HEK293 (cell line): ENCODE measurements at regions not wholly inside any gene's neighbourhood (a gene's known extent, or its start where the extent isn't known, plus 50 kb on each side); places are given as distances from the start of the nearest gene placed in this dataset.

Experiments used
- CTCF ChIA-PET: fragments of 350-600 bp; formaldehyde crosslinking; extraction: SDS; loops from one replicate; lab custom pipeline; 2021; ENCODE audit warnings: antibody characterized with exemption; lab: Yijun Ruan, JAX
- POLR2A ChIA-PET: fragments of 300-600 bp; formaldehyde crosslinking; extraction: SDS; loops from one replicate; lab custom pipeline; 2020; ENCODE audit warnings: antibody characterized with exemption, inconsistent platforms; lab: Yijun Ruan, JAX
- H3K27ac ChIP-seq: fragments of 200-500 bp; sonication (Bioruptor generic); 2 replicates; pipeline ENCODE4 v1.5.1; 2014; ENCODE audit warnings: low read depth, low read length, control low read depth, inconsistent platforms; ENCODE audit errors: extremely low read depth
- H3K36me3 ChIP-seq, 2 experiments: fragments of 200-500 bp in 1 of 2; sonication (Bioruptor generic) in 1 of 2; 1 replicate in 1 of 2; 2 replicates in 1 of 2; pipeline ENCODE4 v1.5.1; 2014 to 2017; ENCODE audit warnings: inconsistent platforms in 2 of 2, low read length in 2 of 2; ENCODE audit not compliant: control insufficient read depth in 2 of 2, insufficient read depth in 1 of 2
- H3K4me1 ChIP-seq: fragments of 200-500 bp; sonication (Bioruptor generic); 2 replicates; pipeline ENCODE4 v1.5.1; 2014; ENCODE audit warnings: mild to moderate bottlenecking, low read length, inconsistent platforms; ENCODE audit not compliant: control insufficient read depth, insufficient read depth
- H3K4me3 ChIP-seq: 2 replicates; pipeline ENCODE4 v1.5.1; 2011; ENCODE audit warnings: low read depth, mild to moderate bottlenecking, control low read depth, low read length, moderate library complexity
- H3K9me3 ChIP-seq: fragments of 200-500 bp; sonication (Bioruptor generic); 2 replicates; pipeline ENCODE4 v1.5.1; 2014; ENCODE audit warnings: low read depth, low read length, inconsistent platforms; ENCODE audit not compliant: control insufficient read depth, insufficient read depth
- AEBP2 ChIP-seq: fragments of 450-650 bp; formaldehyde crosslinking; IDR thresholded peaks from 2 replicates; pipeline ENCODE4 v1.5.1; 2016; ENCODE audit warnings: missing biosample characterization, missing genetic modification characterization, borderline replicate concordance
- BCL11B ChIP-seq: fragments of 450-650 bp; formaldehyde crosslinking; IDR thresholded peaks from 2 replicates; pipeline ENCODE4 v1.5.1; 2016; ENCODE audit warnings: low read depth, missing biosample characterization, missing genetic modification characterization
- GFI1B ChIP-seq: fragments of 450-650 bp; formaldehyde crosslinking; IDR thresholded peaks from 2 replicates; pipeline ENCODE4 v1.5.1; 2016; ENCODE audit warnings: missing biosample characterization, missing genetic modification characterization
- GLI4 ChIP-seq: fragments of 450-650 bp; formaldehyde crosslinking; IDR thresholded peaks from 2 replicates; pipeline ENCODE4 v1.5.1; 2016; ENCODE audit warnings: missing biosample characterization, missing genetic modification characterization
- KLF17 ChIP-seq: fragments of 450-650 bp; formaldehyde crosslinking; IDR thresholded peaks from 2 replicates; pipeline ENCODE4 v1.5.1; 2016; ENCODE audit warnings: missing biosample characterization, missing genetic modification characterization
- KLF7 ChIP-seq: fragments of 450-650 bp; formaldehyde crosslinking; IDR thresholded peaks from 2 replicates; pipeline ENCODE4 v1.5.1; 2016; ENCODE audit warnings: missing biosample characterization, missing genetic modification characterization, borderline replicate concordance
- PRDM1 ChIP-seq: fragments of 450-650 bp; formaldehyde crosslinking; IDR thresholded peaks from 2 replicates; pipeline ENCODE4; 2016; ENCODE audit warnings: missing biosample characterization, missing genetic modification characterization
- PRDM2 ChIP-seq: fragments of 450-650 bp; formaldehyde crosslinking; IDR thresholded peaks from 2 replicates; pipeline ENCODE4 v1.5.1; 2016; ENCODE audit warnings: missing biosample characterization, missing genetic modification characterization, borderline replicate concordance
- ZBTB44 ChIP-seq: fragments of 450-650 bp; IDR thresholded peaks from 2 replicates; pipeline ENCODE4 v1.5.1; 2018; ENCODE audit warnings: missing biosample characterization, mild to moderate bottlenecking, missing genetic modification characterization
- ZBTB48 ChIP-seq: fragments of 450-650 bp; formaldehyde crosslinking; IDR thresholded peaks from 2 replicates; pipeline ENCODE4 v1.5.1; 2016; ENCODE audit warnings: missing biosample characterization, missing genetic modification characterization
- ZNF202 ChIP-seq: fragments of 450-650 bp; formaldehyde crosslinking; IDR thresholded peaks from 2 replicates; pipeline ENCODE4 v1.5.1; 2016; ENCODE audit warnings: missing biosample characterization, missing genetic modification characterization, borderline replicate concordance
- ZNF501 ChIP-seq: fragments of 450-650 bp; formaldehyde crosslinking; IDR thresholded peaks from 2 replicates; pipeline ENCODE4 v1.5.1; 2016; ENCODE audit warnings: missing biosample characterization, missing genetic modification characterization
- ZNF558 ChIP-seq: fragments of 450-650 bp; formaldehyde crosslinking; IDR thresholded peaks from 2 replicates; pipeline ENCODE4 v1.5.1; 2016; ENCODE audit warnings: missing biosample characterization, missing genetic modification characterization
- ZNF660 ChIP-seq: fragments of 450-650 bp; IDR thresholded peaks from 2 replicates; pipeline ENCODE4 v1.5.1; 2018; ENCODE audit warnings: missing biosample characterization, mild to moderate bottlenecking, missing genetic modification characterization
- ZNF707 ChIP-seq: fragments of 450-650 bp; formaldehyde crosslinking; IDR thresholded peaks from 2 replicates; pipeline ENCODE4 v1.5.1; 2016; ENCODE audit warnings: missing biosample characterization, missing genetic modification characterization
- ZNF792 ChIP-seq: fragments of 450-650 bp; formaldehyde crosslinking; IDR thresholded peaks from 2 replicates; pipeline ENCODE4 v1.5.1; 2016; ENCODE audit warnings: missing biosample characterization, missing genetic modification characterization
- ZNF843 ChIP-seq: fragments of 450-650 bp; formaldehyde crosslinking; IDR thresholded peaks from 2 replicates; pipeline ENCODE4 v1.5.1; 2016; ENCODE audit warnings: missing biosample characterization, missing genetic modification characterization
- ZSCAN18 ChIP-seq: fragments of 450-650 bp; formaldehyde crosslinking; IDR thresholded peaks from 2 replicates; pipeline ENCODE4 v1.5.1; 2016; ENCODE audit warnings: missing biosample characterization, missing genetic modification characterization

GRCh38 chr14:25118671-25119070, 68.7 kb upstream of the STXBP6 start:
- H3K9me3 ChIP-seq, result no peaks in the 10 kb centered on the region
- POLR2A ChIA-PET, result no interaction called here
- TF ChIP-seq AEBP2 (no peak), ZNF202 (tag by site-specific recombination) (no peak), PRDM2 (no peak), ZNF501 (tag by site-specific recombination) (no peak), BCL11B (tag by site-specific recombination) (no peak), ZNF843 (tag by site-specific recombination) (no peak), ZBTB48 (tag by site-specific recombination) (no peak), KLF7 (no peak), GLI4 (tag by site-specific recombination) (no peak), ZBTB44 (tag by site-specific recombination) (no peak), KLF17 (tag by site-specific recombination) (no peak), GFI1B (tag by site-specific recombination) (no peak), ZNF707 (no peak), ZNF660 (tag by site-specific recombination) (no peak), ZNF792 (tag by site-specific recombination) (no peak), ZSCAN18 (tag by site-specific recombination) (no peak), PRDM1 (tag by site-specific recombination) (no peak), ZNF558 (tag by site-specific recombination) (no peak)
- TF ChIP-seq, all 188 proteins: peak for 0
- CTCF ChIA-PET, result interaction anchor here (0.6 to 1.0 kb wide), 3 partner anchors 12 to 559 kb away, joined by 3 read pairs; no protein-coding TSS in a partner anchor
- H3K27ac ChIP-seq, result no peak overlapping the region
- H3K36me3 ChIP-seq, result no peaks in the 10 kb centered on the region
- no peaks in the 10 kb centered on the region for H3K4me1 ChIP-seq
- no peak overlapping the region for H3K4me3 ChIP-seq
